Fibroblast of the aortic adventitia (primary cell): ENCODE measurements at regions not wholly inside any gene's neighbourhood (a gene's known extent, or its start where the extent isn't known, plus 50 kb on each side); places are given as distances from the start of the nearest gene placed in this dataset.

Experiments
- DNase-seq: peaks from one replicate; pipeline ENCODE4 v3.0.0-alpha.2; 2010; ENCODE audit warnings: low read depth
- H3K4me3 ChIP-seq: 2 replicates; pipeline ENCODE4 v1.5.1; 2011; ENCODE audit warnings: low read depth, mild to moderate bottlenecking, control low read depth, low read length, moderate library complexity
- TF ChIP-seq, protein P1 (sequence below): IDR thresholded peaks from 2 replicates; pipeline ENCODE4 v1.5.1; 2011; ENCODE audit warnings: mild to moderate bottlenecking, low read length, control low read depth, inconsistent platforms; ENCODE audit not compliant: insufficient read depth

DNA sequence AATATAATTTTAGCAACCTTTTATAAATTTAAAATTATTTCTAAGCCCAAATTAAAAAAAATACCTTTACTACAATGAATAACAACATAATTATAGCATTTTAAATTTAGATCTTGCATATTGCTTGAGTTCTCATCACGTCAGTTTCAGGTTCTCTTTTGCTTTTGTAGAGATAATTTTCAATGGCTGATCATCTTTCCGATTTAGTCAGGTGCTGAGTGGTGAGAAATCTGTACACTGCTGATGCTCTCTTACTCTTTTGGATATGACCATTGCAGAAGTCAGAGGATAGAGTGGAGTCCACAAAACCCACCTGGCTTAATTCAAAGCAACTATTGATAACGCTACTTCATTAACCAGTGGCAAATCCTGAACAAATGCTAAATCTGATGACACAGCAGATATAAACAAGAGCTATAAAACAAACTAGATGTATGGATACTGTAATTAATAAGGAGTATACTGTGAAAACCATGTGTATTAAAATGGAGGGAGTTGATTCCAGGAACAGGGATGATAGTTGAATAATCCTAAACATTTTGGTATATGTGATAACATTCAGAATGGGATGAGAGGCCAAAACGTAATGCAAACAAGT, 394.8 kb downstream of the CSNK1G3 start:
- TF ChIP-seq, protein P1, sequence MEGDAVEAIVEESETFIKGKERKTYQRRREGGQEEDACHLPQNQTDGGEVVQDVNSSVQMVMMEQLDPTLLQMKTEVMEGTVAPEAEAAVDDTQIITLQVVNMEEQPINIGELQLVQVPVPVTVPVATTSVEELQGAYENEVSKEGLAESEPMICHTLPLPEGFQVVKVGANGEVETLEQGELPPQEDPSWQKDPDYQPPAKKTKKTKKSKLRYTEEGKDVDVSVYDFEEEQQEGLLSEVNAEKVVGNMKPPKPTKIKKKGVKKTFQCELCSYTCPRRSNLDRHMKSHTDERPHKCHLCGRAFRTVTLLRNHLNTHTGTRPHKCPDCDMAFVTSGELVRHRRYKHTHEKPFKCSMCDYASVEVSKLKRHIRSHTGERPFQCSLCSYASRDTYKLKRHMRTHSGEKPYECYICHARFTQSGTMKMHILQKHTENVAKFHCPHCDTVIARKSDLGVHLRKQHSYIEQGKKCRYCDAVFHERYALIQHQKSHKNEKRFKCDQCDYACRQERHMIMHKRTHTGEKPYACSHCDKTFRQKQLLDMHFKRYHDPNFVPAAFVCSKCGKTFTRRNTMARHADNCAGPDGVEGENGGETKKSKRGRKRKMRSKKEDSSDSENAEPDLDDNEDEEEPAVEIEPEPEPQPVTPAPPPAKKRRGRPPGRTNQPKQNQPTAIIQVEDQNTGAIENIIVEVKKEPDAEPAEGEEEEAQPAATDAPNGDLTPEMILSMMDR: no peak
- H3K4me3 ChIP-seq: no peak overlapping the region
- DNase-seq: no peak

GRCh38 chr5:123885081-123885480, 373.1 kb downstream of the CSNK1G3 start:
- TF ChIP-seq, protein P1: no peak
- DNase-seq: no peak
- no peak overlapping the region for H3K4me3 ChIP-seq

DNA sequence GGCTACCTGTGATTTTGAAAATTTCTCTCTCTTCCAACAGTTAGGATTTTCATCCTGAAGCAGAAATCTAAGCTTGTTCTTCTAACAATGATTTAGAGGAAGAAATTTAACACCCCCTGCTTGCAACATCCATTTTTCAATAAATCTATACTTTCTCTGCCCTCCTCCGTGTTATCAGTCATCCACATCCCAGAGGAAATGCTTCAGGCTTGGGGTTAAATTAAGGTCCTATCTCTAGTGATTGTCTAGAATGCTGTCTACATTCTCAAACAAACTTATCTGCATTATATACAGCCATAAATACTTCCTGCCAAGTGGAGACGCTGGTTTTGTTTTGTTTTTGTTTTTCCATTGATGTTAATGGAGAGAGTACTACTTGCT, 371.0 kb downstream of the CSNK1G3 start:
- TF ChIP-seq, protein P1: no peak
- peak; percentile 1 for DNase-seq
- H3K4me3 ChIP-seq: no peak overlapping the region

- no peak overlapping the region for H3K4me3 ChIP-seq
- DNase-seq: no peak
- TF ChIP-seq, protein P1: no peak
Observed at GRCh38 chr5:123882319-123882964, 370.5 kb downstream of the CSNK1G3 start.

DNA sequence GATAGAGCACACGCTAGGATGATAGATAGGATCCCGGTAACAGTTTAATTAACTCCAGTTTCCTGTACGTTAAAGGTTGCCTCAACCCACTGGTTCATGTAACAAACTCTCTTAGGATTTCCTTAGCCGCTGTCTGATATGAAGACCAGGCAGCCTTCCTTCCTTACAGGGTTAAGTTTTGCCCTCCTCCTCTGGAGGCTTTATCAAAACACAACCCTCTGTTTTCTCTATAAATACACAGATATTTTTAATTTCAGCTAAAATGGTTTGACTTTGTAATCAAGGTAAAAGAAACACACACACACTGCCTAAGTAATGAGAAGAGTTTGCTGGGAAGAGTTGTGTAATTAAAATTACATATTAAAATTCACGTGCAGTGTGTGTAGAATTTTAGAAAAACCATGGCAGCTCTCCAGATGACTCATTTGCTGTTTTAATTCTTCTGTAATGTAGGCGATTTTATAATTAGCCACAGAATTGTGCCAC, 369.8 kb downstream of the CSNK1G3 start:
- H3K4me3 ChIP-seq: no peak overlapping the region
- peak; percentile 5 for DNase-seq
- TF ChIP-seq, protein P1: no peak

- TF ChIP-seq, protein P1: no peak
- DNase-seq: no peak
- H3K4me3 ChIP-seq: no peak overlapping the region
Observed at GRCh38 chr5:123880875-123881274, 368.9 kb downstream of the CSNK1G3 start.
